DND-41 (cell line): ENCODE measurements at regions not wholly inside any gene's neighbourhood (a gene's known extent, or its start where the extent isn't known, plus 50 kb on each side); places are given as distances from the start of the nearest gene placed in this dataset.

Experiments used
- EZH2 ChIP-seq: IDR thresholded peaks from 3 replicates; pipeline ENCODE4 v1.6.1; 2012; ENCODE audit warnings: borderline replicate concordance, low read depth, mild to moderate bottlenecking, moderate library complexity, low read length, inconsistent platforms; ENCODE audit not compliant: severe bottlenecking
- TF ChIP-seq, protein P1 (sequence below): IDR thresholded peaks from 2 replicates; pipeline ENCODE4 v1.5.1; 2012; ENCODE audit warnings: borderline replicate concordance, low read length, moderate library complexity, mild to moderate bottlenecking; ENCODE audit not compliant: poor library complexity, severe bottlenecking; ENCODE audit errors: extremely low read depth

- TF ChIP-seq, protein P1, sequence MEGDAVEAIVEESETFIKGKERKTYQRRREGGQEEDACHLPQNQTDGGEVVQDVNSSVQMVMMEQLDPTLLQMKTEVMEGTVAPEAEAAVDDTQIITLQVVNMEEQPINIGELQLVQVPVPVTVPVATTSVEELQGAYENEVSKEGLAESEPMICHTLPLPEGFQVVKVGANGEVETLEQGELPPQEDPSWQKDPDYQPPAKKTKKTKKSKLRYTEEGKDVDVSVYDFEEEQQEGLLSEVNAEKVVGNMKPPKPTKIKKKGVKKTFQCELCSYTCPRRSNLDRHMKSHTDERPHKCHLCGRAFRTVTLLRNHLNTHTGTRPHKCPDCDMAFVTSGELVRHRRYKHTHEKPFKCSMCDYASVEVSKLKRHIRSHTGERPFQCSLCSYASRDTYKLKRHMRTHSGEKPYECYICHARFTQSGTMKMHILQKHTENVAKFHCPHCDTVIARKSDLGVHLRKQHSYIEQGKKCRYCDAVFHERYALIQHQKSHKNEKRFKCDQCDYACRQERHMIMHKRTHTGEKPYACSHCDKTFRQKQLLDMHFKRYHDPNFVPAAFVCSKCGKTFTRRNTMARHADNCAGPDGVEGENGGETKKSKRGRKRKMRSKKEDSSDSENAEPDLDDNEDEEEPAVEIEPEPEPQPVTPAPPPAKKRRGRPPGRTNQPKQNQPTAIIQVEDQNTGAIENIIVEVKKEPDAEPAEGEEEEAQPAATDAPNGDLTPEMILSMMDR: no peak
- no peak for TF ChIP-seq EZH2
These were observed 113.8 kb downstream of the ADRA2C start for GRCh38 chr4:3879681-3880614.
